NCI-H2171 (cell line): ENCODE measurements at regions not wholly inside any gene's neighbourhood (a gene's known extent, or its start where the extent isn't known, plus 50 kb on each side); places are given as distances from the start of the nearest gene placed in this dataset.
"Not testable (repeated sequence)": the region's sequence is repeated elsewhere in the genome, so short reads cannot be mapped to it uniquely, and the experiment has no call there.

Source experiments
- DNase-seq: peaks from one replicate; lab custom pipeline; 2025; lab: John Stamatoyannopoulos, UW

GRCh38 chr9:82052081-82052480 lies 63.5 kb downstream of the SPATA31D1 start:
- no peak for DNase-seq

GRCh38 chr9:82054264-82055015 lies 65.9 kb downstream of the SPATA31D1 start:
- no peak for DNase-seq

- no peak for DNase-seq
Measured at GRCh38 chr9:82057805-82058204, 69.2 kb downstream of the SPATA31D1 start.

- DNase-seq, result not testable (repeated sequence)
Measured at GRCh38 chr9:82061801-82062200, 73.2 kb downstream of the SPATA31D1 start.

GRCh38 chr9:82062245-82062644 lies 73.7 kb downstream of the SPATA31D1 start:
- no peak for DNase-seq

- DNase-seq, result no peak
Measured at GRCh38 chr9:82073551-82074543, 85.3 kb downstream of the SPATA31D1 start.

- no peak for DNase-seq
Measured at GRCh38 chr9:82080265-82080664, 91.7 kb downstream of the SPATA31D1 start.

- DNase-seq, result no peak
Measured at GRCh38 chr9:82081496-82081895, 92.9 kb downstream of the SPATA31D1 start.

- no peak for DNase-seq
Measured at GRCh38 chr9:82082563-82082962, 94.0 kb downstream of the SPATA31D1 start.

GRCh38 chr9:82088591-82088990 lies 100.0 kb downstream of the SPATA31D1 start:
- DNase-seq, result no peak

GRCh38 chr9:82090046-82090445 lies 101.5 kb downstream of the SPATA31D1 start:
- no peak for DNase-seq

GRCh38 chr9:82091100-82091499 lies 102.5 kb downstream of the SPATA31D1 start:
- no peak for DNase-seq

- DNase-seq, result no peak
Measured at GRCh38 chr9:82091610-82092009, 103.0 kb downstream of the SPATA31D1 start.

GRCh38 chr9:82101475-82101874 lies 112.9 kb downstream of the SPATA31D1 start:
- no peak for DNase-seq

- DNase-seq, result no peak
Measured at GRCh38 chr9:82104252-82104651, 115.7 kb downstream of the SPATA31D1 start.

- DNase-seq, result no peak
Measured at GRCh38 chr9:82105729-82106128, 117.2 kb downstream of the SPATA31D1 start.

GRCh38 chr9:82106536-82106935 lies 118.0 kb downstream of the SPATA31D1 start:
- no peak for DNase-seq

GRCh38 chr9:82108474-82108873 lies 119.9 kb downstream of the SPATA31D1 start:
- no peak for DNase-seq

- DNase-seq, result no peak
Measured at GRCh38 chr9:82108941-82109340, 120.4 kb downstream of the SPATA31D1 start.

GRCh38 chr9:82109626-82110025 lies 121.1 kb downstream of the SPATA31D1 start:
- DNase-seq, result no peak

- no peak for DNase-seq
Measured at GRCh38 chr9:82110881-82111280, 122.3 kb downstream of the SPATA31D1 start.

- DNase-seq, result no peak
Measured at GRCh38 chr9:82115331-82115730, 126.8 kb downstream of the SPATA31D1 start.

- no peak for DNase-seq
Measured at GRCh38 chr9:82115900-82116299, 127.3 kb downstream of the SPATA31D1 start.
